GM19452 (cell line): ENCODE measurements at regions not wholly inside any gene's neighbourhood (a gene's known extent, or its start where the extent isn't known, plus 50 kb on each side); places are given as distances from the start of the nearest gene placed in this dataset.

Experiments used
- ATAC-seq: cut with Tn5 transposase; IDR thresholded peaks from one replicate; pipeline ENCODE4 v1.9.1; 2021; ENCODE audit not compliant: unreplicated experiment

- no peak for ATAC-seq
Observed at GRCh38 chr5:8234179-8234770, 365.3 kb downstream of the MTRR start.

GRCh38 chr5:8238080-8238479, 369.1 kb downstream of the MTRR start:
- no peak for ATAC-seq

- ATAC-seq: no peak
Observed at GRCh38 chr5:8239198-8239597, 370.2 kb downstream of the MTRR start.

DNA sequence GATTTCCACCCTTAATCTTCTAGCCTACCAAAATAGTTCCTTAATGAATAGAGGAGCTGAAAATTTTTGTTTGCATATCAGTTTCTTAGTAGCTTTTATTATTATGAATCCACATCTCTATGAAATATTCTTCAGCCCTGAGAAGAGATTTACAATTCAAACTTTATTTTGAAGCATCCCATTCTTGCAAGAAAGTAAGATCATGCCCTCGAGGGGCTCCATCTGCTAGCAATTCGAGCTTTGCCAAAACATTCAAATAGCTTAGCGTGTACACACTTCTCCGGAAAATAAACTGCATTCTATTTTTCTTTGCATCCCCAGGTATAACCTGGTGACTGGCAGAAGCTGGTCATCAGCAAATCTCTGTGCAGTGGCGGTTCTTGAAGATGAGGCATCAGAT, 370.7 kb downstream of the MTRR start:
- ATAC-seq: no peak

- no peak for ATAC-seq
Observed at GRCh38 chr5:8241076-8241475, 372.1 kb downstream of the MTRR start.

DNA sequence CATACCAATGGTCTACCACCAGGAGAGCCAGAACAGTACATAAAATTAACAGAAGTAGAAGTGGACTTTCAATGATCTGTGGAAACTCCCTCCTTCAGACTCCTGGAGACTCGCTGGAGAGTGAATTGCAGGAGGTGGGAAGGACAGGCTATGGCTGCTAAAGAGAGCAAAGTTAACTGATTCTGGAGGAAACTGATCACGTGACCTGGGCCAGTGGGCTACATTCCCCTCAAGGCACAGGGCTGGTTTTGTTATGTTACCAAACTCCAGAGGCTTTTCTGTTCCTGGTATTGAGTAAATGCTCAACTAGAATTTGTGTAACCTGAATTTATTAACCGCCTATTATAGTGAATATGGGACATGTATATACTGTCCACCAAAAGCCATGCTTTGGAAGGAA, 372.6 kb downstream of the MTRR start:
- no peak for ATAC-seq

DNA sequence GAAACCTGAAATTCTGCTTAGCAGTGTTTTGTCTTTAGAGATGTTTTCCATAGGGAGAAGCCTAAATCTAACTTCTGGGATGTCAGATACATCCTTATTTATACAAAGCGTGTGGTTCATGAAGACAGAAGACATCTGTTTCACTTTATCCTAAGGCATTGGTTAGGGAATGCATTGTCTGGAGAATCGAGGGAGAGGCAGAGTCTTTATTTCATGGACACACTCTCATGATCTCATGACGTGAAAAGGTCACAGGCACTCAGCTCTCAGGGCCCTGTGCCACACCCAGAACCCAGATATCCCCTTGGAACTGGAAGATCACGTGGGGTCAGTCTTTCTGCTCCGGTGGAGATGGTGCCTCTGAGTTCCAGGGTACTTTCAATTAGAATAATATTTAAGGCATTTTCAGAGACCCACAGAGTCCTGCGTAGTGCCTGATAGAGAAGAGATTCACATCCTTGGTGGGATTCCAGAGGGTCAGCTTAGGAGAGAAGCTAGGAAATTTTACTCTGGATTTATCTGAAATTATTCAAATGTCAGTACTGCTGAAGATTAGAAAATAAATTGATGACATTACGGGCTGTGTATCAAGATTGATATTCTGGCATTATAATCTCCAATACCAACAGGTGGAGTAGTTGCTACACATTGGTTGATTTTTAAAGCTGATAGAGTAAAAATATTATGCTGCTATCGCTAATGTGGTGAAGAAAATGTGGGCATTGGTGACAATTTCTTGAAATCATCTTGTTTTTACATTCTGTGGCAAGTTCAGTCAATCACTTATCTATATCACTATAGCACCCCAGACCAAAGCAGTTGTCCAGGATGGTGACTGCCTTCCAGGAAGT, 378.3 kb downstream of the MTRR start:
- no peak for ATAC-seq

DNA sequence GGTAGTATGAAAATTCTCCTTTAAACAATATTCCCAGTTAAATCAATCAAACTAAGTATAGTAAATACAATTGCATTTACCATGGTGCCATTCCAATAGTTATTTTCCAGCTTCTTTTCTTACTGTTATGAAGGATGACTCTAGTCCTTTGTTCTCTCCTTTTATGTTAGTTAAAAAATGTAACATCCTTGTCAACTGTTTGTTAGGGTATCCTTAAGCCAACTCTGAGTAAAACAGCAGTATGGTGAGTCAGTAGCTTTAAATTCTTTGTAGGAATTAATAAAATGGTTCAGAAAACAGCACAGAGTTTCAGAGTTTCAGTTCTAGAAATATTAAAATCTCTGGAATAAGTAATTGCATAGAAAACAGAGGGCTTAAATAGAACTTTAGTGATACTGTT, 384.4 kb downstream of the MTRR start:
- ATAC-seq: no peak

DNA sequence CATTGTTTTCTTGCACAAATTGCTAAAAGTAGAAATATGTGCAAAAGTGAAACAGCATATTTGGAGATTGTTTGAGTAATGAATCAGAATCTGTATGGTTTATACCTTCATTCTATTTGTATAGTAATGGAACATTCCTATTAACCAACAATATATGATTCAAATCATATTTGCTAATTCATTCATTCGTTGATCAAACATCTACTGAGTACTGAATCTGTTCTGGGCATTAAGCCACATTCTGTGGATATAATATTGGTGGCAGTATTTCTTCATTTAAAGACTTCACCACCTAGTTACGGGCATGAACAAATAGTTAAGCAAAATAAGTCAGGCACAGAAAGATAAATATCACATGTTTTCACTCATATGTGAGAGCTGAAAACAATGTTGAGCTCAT, 385.7 kb downstream of the MTRR start:
- no peak for ATAC-seq

DNA sequence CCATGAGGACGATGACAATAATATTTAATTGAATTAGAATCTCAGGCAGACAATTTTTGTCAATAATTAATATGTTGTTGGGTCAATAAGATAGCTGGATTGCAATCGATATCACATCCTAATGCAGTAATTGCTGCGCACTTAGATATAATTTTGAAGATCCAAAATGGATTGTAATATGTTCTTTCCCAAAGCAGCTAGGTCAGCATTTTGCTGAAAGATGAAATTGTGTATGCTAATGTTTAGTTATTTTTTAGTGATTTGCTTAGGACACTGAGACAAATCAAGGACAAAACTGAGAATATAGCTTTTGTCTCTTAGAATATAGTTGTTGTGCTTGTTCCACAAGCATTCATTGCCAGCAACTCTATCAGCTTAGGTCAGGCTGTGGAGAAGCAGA, 389.9 kb downstream of the MTRR start:
- no peak for ATAC-seq

- ATAC-seq: no peak
Observed at GRCh38 chr5:8270246-8270645, 401.3 kb downstream of the MTRR start.

DNA sequence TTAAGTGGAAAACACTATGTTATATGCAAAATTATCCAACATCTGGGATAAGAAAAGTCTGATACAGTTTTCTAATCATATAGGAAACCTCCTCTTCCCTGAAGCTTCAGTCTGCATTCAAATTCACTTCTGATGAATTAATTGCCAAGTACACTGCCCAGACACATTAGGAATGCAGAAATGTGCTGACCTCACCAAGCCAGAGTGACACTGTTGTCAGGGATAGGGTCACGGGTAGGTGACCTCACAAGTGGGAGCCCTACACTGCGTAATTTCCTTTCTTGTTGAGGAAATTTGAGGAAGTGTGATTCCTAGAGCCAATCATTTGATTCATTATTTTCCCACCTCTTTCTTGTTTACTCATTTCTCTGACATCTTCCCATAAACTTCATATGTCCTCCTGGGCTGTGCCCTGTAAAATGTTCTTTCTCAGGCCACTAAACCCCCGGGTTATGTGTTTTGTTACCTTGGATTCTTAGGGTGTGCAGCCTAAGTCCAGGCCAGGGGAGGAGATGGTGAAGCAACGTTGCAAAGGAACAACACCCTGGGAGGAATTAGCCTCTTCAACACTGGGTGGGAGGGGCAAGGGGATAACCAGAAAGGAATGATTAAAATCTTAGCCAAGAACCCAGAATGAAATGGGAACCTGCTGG, 411.9 kb downstream of the MTRR start:
- no peak for ATAC-seq

GRCh38 chr5:8288334-8288733, 419.4 kb downstream of the MTRR start:
- ATAC-seq: no peak

GRCh38 chr5:8288897-8289516, 420.1 kb downstream of the MTRR start:
- no peak for ATAC-seq

- no peak for ATAC-seq
Observed at GRCh38 chr5:8289779-8290178, 420.8 kb downstream of the MTRR start.

DNA sequence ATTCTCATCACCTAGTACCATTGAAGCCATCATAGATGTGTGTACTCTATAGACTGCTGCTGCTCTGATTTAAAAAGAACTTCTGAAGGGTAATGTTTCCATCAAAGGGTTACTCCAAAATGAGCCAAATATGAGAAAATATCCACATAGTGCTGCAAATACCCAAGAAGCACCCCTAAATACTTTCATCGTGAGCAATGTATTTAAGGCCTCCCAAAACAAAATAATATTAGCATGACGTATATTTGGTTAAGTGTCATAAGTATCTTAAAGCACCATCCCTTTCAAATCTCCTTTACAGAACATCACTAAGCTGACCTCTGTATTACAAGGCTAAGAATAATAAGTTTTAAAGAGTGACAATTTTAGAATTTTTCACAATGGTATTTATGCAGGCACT, 421.8 kb downstream of the MTRR start:
- ATAC-seq: no peak

- ATAC-seq: no peak
Observed at GRCh38 chr5:8291641-8292040, 422.7 kb downstream of the MTRR start.

- ATAC-seq: no peak
Observed at GRCh38 chr5:8295141-8295540, 426.2 kb downstream of the MTRR start.

DNA sequence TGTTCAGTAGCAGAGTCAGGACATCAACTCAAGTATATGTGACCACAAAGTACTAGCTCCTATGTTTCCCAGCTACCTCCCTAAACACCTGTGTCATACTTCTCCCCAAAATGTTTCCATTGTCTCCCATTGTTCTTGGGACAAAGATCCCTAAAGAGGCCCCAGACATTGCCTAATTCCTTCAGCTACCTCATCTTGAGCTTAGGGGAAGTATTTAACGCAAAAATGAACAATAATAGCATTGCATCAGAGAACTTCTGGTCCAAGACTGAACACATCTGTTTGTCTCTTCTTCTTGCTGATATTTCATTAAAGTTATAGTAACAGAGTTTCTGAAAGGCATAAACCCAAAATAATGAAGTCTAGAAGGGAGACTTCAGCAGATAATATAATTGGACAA, 430.8 kb downstream of the MTRR start:
- no peak for ATAC-seq

- no peak for ATAC-seq
Observed at GRCh38 chr5:8304341-8304740, 435.4 kb downstream of the MTRR start.

- no peak for ATAC-seq
Observed at GRCh38 chr5:8306288-8306896, 437.4 kb downstream of the MTRR start.
